ENCODE measurements at regions not wholly inside any gene's neighbourhood (a gene's known extent, or its start where the extent isn't known, plus 50 kb on each side); places are given as distances from the start of the nearest gene placed in this dataset.
A peak's percentile ranks its signal among the peaks of the same experiment; 100 is the strongest.

GRCh38 chr7:17490825-17491224 is 192.4 kb downstream of the AHR start:
- H3K27me3 Mint-ChIP-seq (ENCODE audit: low read depth): peaks cover 5% of the 10 kb centered on the region
- H3K4me3 Mint-ChIP-seq: no peak overlapping the region
- ChIA-PET CTCF (interaction anchor here (1.1 kb wide), 1 partner anchor 9 kb away, joined by 3 read pairs; no protein-coding TSS in a partner anchor), POLR2A (no interaction called here)
- ATAC-seq: no peak
- no peaks in the 10 kb centered on the region for H3K36me3 Mint-ChIP-seq (ENCODE audit: low read depth)
- peaks cover 2% of the 10 kb centered on the region for H3K4me1 Mint-ChIP-seq (ENCODE audit: low read depth)
- no peak for DNase-seq
- H3K9me3 Mint-ChIP-seq (ENCODE audit: insufficient read depth): no peaks in the 10 kb centered on the region
- H3K27ac Mint-ChIP-seq: peak overlapping the region; percentile 11

GRCh38 chr7:17492437-17492836 is 194.0 kb downstream of the AHR start:
- Mint-ChIP-seq H3K27ac (no peak overlapping the region), H3K4me3 (no peak overlapping the region), H3K36me3 (ENCODE audit: low read depth) (no peaks in the 10 kb centered on the region), H3K9me3 (ENCODE audit: insufficient read depth) (no peaks in the 10 kb centered on the region), H3K4me1 (ENCODE audit: low read depth) (peaks cover 2% of the 10 kb centered on the region), H3K27me3 (ENCODE audit: low read depth) (peaks cover 7% of the 10 kb centered on the region)
- POLR2A ChIA-PET: no interaction called here
- DNase-seq (no peak), ATAC-seq (no peak)
- CTCF ChIA-PET: no interaction called here

- H3K4me3 Mint-ChIP-seq: no peak overlapping the region
- peaks cover 9% of the 10 kb centered on the region for H3K27me3 Mint-ChIP-seq (ENCODE audit: low read depth)
- DNase-seq (no peak), ATAC-seq (no peak)
- no peak overlapping the region for H3K27ac Mint-ChIP-seq
- no peaks in the 10 kb centered on the region for H3K9me3 Mint-ChIP-seq (ENCODE audit: insufficient read depth)
- ChIA-PET POLR2A (no interaction called here), CTCF (no interaction called here)
- H3K36me3 Mint-ChIP-seq (ENCODE audit: low read depth): no peaks in the 10 kb centered on the region
- peaks cover 2% of the 10 kb centered on the region for H3K4me1 Mint-ChIP-seq (ENCODE audit: low read depth)
Measured at GRCh38 chr7:17493446-17493845, 195.0 kb downstream of the AHR start.

DNA sequence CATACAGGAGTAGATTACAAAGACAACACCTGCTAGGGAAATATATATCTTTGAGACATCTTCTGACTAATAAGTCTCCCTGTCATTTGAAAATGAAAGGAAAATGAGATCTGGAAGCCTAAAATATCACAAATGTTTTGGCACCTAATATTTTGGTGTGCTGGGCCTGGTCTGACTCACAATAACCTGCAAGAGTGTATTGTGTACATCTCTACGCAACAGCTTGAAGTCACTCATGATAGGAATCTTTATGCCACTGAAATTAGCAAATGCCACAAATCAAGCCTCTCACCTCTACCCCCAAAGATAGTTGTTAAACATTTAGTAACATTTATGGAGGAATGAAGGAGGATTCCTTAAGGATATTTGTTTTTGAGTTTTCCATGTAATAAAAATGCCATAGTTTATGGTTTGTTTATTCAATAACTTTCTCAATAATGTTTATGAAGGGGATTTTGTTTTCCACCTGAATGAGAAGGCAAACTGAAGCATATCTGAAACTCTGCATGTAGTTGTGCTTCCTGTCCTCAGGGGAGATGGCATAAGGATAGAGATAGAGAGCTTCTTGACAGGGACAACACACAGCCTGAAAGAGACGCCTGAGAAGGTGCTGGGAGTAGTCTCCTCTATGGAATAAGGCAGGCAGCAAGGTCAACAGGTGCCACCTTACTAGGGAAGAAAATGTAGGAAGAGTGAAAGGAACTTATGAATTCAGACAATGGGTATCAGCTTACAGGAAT is 197.4 kb downstream of the AHR start:
- DNase-seq: no peak
- ChIA-PET CTCF (interaction anchor here (0.6 kb wide), 1 partner anchor 72 kb away, joined by 3 read pairs; no protein-coding TSS in a partner anchor), POLR2A (no interaction called here)
- Mint-ChIP-seq H3K9me3 (ENCODE audit: insufficient read depth) (no peaks in the 10 kb centered on the region), H3K4me3 (no peak overlapping the region), H3K36me3 (ENCODE audit: low read depth) (no peaks in the 10 kb centered on the region), H3K4me1 (ENCODE audit: low read depth) (peaks cover 2% of the 10 kb centered on the region), H3K27me3 (ENCODE audit: low read depth) (peaks cover 12% of the 10 kb centered on the region), H3K27ac (no peak overlapping the region)
- ATAC-seq: no peak

GRCh38 chr7:17497136-17497535 is 198.7 kb downstream of the AHR start:
- Mint-ChIP-seq H3K36me3 (ENCODE audit: low read depth) (no peaks in the 10 kb centered on the region), H3K9me3 (ENCODE audit: insufficient read depth) (no peaks in the 10 kb centered on the region), H3K4me1 (ENCODE audit: low read depth) (no peaks in the 10 kb centered on the region), H3K4me3 (no peak overlapping the region), H3K27ac (no peak overlapping the region), H3K27me3 (ENCODE audit: low read depth) (peaks cover 15% of the 10 kb centered on the region)
- DNase-seq (no peak), ATAC-seq (no peak)
- ChIA-PET CTCF (no interaction called here), POLR2A (no interaction called here)

DNA sequence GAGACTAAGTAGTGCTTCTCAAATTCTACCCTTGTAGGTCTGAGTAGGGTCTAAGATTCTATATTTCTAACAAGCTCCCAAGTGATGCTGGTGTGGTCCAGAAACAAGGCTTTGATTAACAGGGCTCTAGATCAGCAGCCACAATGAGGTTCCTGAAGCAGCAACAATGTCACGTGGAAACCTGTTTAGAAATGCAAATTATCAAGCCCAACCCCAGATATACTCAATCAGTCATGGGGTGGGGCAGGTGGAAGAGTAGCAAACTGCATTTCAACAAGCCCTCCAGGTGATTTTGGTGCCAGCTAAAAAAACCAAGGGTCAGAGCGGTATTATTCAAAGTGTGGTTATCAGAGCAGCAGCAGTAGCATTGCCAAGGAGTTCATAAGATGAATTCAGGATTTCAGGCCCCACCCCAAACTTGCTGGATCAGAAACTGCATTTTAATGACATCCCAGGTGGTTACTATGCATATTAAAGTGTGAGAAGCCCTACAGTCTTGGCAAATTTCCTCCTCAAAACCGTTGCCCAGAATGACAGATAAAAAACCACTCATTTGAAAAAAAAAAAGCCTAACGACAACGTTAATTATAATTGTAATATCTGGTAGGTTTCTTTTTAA is 199.2 kb downstream of the AHR start:
- POLR2A ChIA-PET: no interaction called here
- DNase-seq (no peak), ATAC-seq (no peak)
- Mint-ChIP-seq H3K9me3 (ENCODE audit: insufficient read depth) (no peaks in the 10 kb centered on the region), H3K27me3 (ENCODE audit: low read depth) (peaks cover 10% of the 10 kb centered on the region), H3K36me3 (ENCODE audit: low read depth) (no peaks in the 10 kb centered on the region), H3K27ac (no peak overlapping the region), H3K4me1 (ENCODE audit: low read depth) (no peaks in the 10 kb centered on the region), H3K4me3 (no peak overlapping the region)
- CTCF ChIA-PET: no interaction called here

DNA sequence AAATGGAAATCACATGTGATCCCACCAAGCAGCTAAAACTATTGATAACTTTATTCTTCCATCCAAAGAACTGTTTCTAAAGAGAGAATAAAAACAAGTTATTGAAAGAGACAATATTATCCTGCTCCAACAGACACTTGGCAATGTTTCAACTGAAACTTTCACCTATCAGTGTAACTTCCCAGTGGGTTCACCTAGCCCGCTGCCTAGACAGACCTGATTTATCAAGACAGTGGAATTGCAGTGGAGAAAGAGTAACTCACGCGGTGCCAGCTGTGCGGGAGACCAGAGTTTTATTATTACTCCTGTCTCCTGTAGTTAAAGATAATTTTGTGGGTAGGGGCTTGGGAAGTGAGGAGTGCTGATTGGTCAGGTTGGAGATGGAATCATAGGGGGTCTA is 199.8 kb downstream of the AHR start:
- Mint-ChIP-seq H3K36me3 (ENCODE audit: low read depth) (no peaks in the 10 kb centered on the region), H3K4me1 (ENCODE audit: low read depth) (no peaks in the 10 kb centered on the region), H3K4me3 (no peak overlapping the region), H3K9me3 (ENCODE audit: insufficient read depth) (no peaks in the 10 kb centered on the region), H3K27ac (no peak overlapping the region), H3K27me3 (ENCODE audit: low read depth) (peaks cover 10% of the 10 kb centered on the region)
- ATAC-seq (no peak), DNase-seq (no peak)
- ChIA-PET CTCF (no interaction called here), POLR2A (no interaction called here)

- Mint-ChIP-seq H3K27me3 (ENCODE audit: low read depth) (peaks cover 10% of the 10 kb centered on the region), H3K36me3 (ENCODE audit: low read depth) (no peaks in the 10 kb centered on the region), H3K4me3 (no peak overlapping the region), H3K4me1 (ENCODE audit: low read depth) (no peaks in the 10 kb centered on the region), H3K27ac (no peak overlapping the region), H3K9me3 (ENCODE audit: insufficient read depth) (no peaks in the 10 kb centered on the region)
- ChIA-PET CTCF (no interaction called here), POLR2A (no interaction called here)
- ATAC-seq: no peak
- DNase-seq: no peak
Measured at GRCh38 chr7:17500736-17501135, 202.3 kb downstream of the AHR start.

GRCh38 chr7:17501441-17502212 is 203.2 kb downstream of the AHR start:
- ChIA-PET POLR2A (no interaction called here), CTCF (no interaction called here)
- Mint-ChIP-seq H3K9me3 (ENCODE audit: insufficient read depth) (no peaks in the 10 kb centered on the region), H3K27ac (no peak overlapping the region), H3K36me3 (ENCODE audit: low read depth) (no peaks in the 10 kb centered on the region), H3K4me1 (ENCODE audit: low read depth) (no peaks in the 10 kb centered on the region), H3K4me3 (no peak overlapping the region), H3K27me3 (ENCODE audit: low read depth) (peaks cover 8% of the 10 kb centered on the region)
- ATAC-seq (no peak), DNase-seq (no peak)

GRCh38 chr7:17502213-17503060 is 204.0 kb downstream of the AHR start:
- no peaks in the 10 kb centered on the region for H3K9me3 Mint-ChIP-seq (ENCODE audit: insufficient read depth)
- H3K4me1 Mint-ChIP-seq (ENCODE audit: low read depth): no peaks in the 10 kb centered on the region
- H3K4me3 Mint-ChIP-seq: no peak overlapping the region
- peaks cover 8% of the 10 kb centered on the region for H3K27me3 Mint-ChIP-seq (ENCODE audit: low read depth)
- H3K36me3 Mint-ChIP-seq (ENCODE audit: low read depth): no peaks in the 10 kb centered on the region
- no peak for DNase-seq
- no peak for ATAC-seq
- ChIA-PET POLR2A (no interaction called here), CTCF (no interaction called here)
- H3K27ac Mint-ChIP-seq: no peak overlapping the region

GRCh38 chr7:17506095-17506494 is 207.6 kb downstream of the AHR start:
- H3K4me1 Mint-ChIP-seq (ENCODE audit: low read depth): no peaks in the 10 kb centered on the region
- DNase-seq (no peak), ATAC-seq (no peak)
- H3K9me3 Mint-ChIP-seq (ENCODE audit: insufficient read depth): no peaks in the 10 kb centered on the region
- POLR2A ChIA-PET: no interaction called here
- H3K36me3 Mint-ChIP-seq (ENCODE audit: low read depth): no peaks in the 10 kb centered on the region
- peaks cover 3% of the 10 kb centered on the region for H3K27me3 Mint-ChIP-seq (ENCODE audit: low read depth)
- CTCF ChIA-PET: no interaction called here
- no peak overlapping the region for H3K27ac Mint-ChIP-seq
- no peak overlapping the region for H3K4me3 Mint-ChIP-seq

GRCh38 chr7:17506596-17506995 is 208.1 kb downstream of the AHR start:
- CTCF ChIA-PET: no interaction called here
- H3K27me3 Mint-ChIP-seq (ENCODE audit: low read depth): peaks cover 3% of the 10 kb centered on the region

More at GRCh38 chr7:17506596-17506995, 208.1 kb downstream of the AHR start:
- Mint-ChIP-seq H3K27ac (no peak overlapping the region), H3K9me3 (ENCODE audit: insufficient read depth) (no peaks in the 10 kb centered on the region), H3K4me1 (ENCODE audit: low read depth) (no peaks in the 10 kb centered on the region), H3K36me3 (ENCODE audit: low read depth) (no peaks in the 10 kb centered on the region), H3K4me3 (no peak overlapping the region)
- ATAC-seq (no peak), DNase-seq (no peak)
- POLR2A ChIA-PET: no interaction called here

Data from activated CD8-positive, alpha-beta T cell treated with anti-CD3 and anti-CD28 coated beads, Interleukin-2, amount 10 ng/mL, durations not matched to agents 7 days and 5 days (primary cell).